Effector memory CD4-positive, alpha-beta T cell (primary cell): ENCODE measurements at regions not wholly inside any gene's neighbourhood (a gene's known extent, or its start where the extent isn't known, plus 50 kb on each side); places are given as distances from the start of the nearest gene placed in this dataset.

Source experiments
- DNase-seq, 3 donors: peaks; one replicate each; pipeline ENCODE4 v3.0.0-alpha.2; 2020
- H3K27ac ChIP-seq: 2 replicates; pipeline ENCODE4 v1.7.0; 2013; ENCODE audit warnings: mild to moderate bottlenecking, low read length, moderate library complexity; ENCODE audit not compliant: insufficient read depth, poor library complexity, severe bottlenecking
- H3K27me3 ChIP-seq: replicated peaks from 2 replicates; pipeline ENCODE4 v1.7.0; 2013; ENCODE audit warnings: mild to moderate bottlenecking, low read length; ENCODE audit not compliant: insufficient read depth, control insufficient read depth, poor library complexity, severe bottlenecking
- H3K36me3 ChIP-seq: 2 replicates; pipeline ENCODE4 v1.7.0; 2013; ENCODE audit warnings: mild to moderate bottlenecking, low read length, moderate library complexity; ENCODE audit not compliant: control insufficient read depth, insufficient read depth
- H3K4me1 ChIP-seq: 2 replicates; pipeline ENCODE4 v1.7.0; 2013; ENCODE audit warnings: low read length, mild to moderate bottlenecking; ENCODE audit not compliant: control insufficient read depth, insufficient read depth, poor library complexity, severe bottlenecking
- H3K4me3 ChIP-seq: 2 replicates; pipeline ENCODE4 v1.7.0; 2013; ENCODE audit warnings: low read length, low read depth, mild to moderate bottlenecking; ENCODE audit not compliant: insufficient read depth, poor library complexity, severe bottlenecking
- H3K9me3 ChIP-seq: 2 replicates; pipeline ENCODE4 v1.7.0; 2013; ENCODE audit warnings: mild to moderate bottlenecking, low read length, moderate library complexity; ENCODE audit not compliant: control insufficient read depth

- no peak overlapping the region for H3K4me3 ChIP-seq
- no peaks in the 10 kb centered on the region for H3K4me1 ChIP-seq
- H3K27me3 ChIP-seq = no peaks in the 10 kb centered on the region
- DNase-seq = no peak
- H3K9me3 ChIP-seq = no peaks in the 10 kb centered on the region
- H3K36me3 ChIP-seq = no peaks in the 10 kb centered on the region
- no peak overlapping the region for H3K27ac ChIP-seq
Observed at GRCh38 chr6:121020656-121021055, 313.6 kb downstream of the TBC1D32 start.

- Histone ChIP-seq H3K27ac (no peak overlapping the region), H3K4me1 (no peaks in the 10 kb centered on the region), H3K36me3 (no peaks in the 10 kb centered on the region), H3K9me3 (no peaks in the 10 kb centered on the region), H3K27me3 (no peaks in the 10 kb centered on the region), H3K4me3 (no peak overlapping the region)
- DNase-seq = no peak
Observed at GRCh38 chr6:121008553-121008952, 325.7 kb downstream of the TBC1D32 start.

- H3K9me3 ChIP-seq = no peaks in the 10 kb centered on the region
- no peaks in the 10 kb centered on the region for H3K27me3 ChIP-seq
- no peak for DNase-seq
- H3K27ac ChIP-seq = no peak overlapping the region
- no peaks in the 10 kb centered on the region for H3K4me1 ChIP-seq
- H3K36me3 ChIP-seq = no peaks in the 10 kb centered on the region
- H3K4me3 ChIP-seq = no peak overlapping the region
Observed at GRCh38 chr6:121006024-121006423, 328.3 kb downstream of the TBC1D32 start.

- Histone ChIP-seq H3K4me3 (no peak overlapping the region), H3K27ac (no peak overlapping the region), H3K36me3 (no peaks in the 10 kb centered on the region), H3K9me3 (no peaks in the 10 kb centered on the region), H3K27me3 (no peaks in the 10 kb centered on the region), H3K4me1 (no peaks in the 10 kb centered on the region)
- no peak for DNase-seq
Observed at GRCh38 chr6:121000381-121000780, 333.9 kb downstream of the TBC1D32 start.

- Histone ChIP-seq H3K27ac (no peak overlapping the region), H3K4me3 (no peak overlapping the region), H3K36me3 (no peaks in the 10 kb centered on the region), H3K27me3 (no peaks in the 10 kb centered on the region), H3K9me3 (no peaks in the 10 kb centered on the region), H3K4me1 (no peaks in the 10 kb centered on the region)
- no peak for DNase-seq
Observed at GRCh38 chr6:120996340-120996739, 337.9 kb downstream of the TBC1D32 start.

GRCh38 chr6:120994573-120994967 is 339.7 kb downstream of the TBC1D32 start:
- H3K4me1 ChIP-seq = no peaks in the 10 kb centered on the region
- no peaks in the 10 kb centered on the region for H3K36me3 ChIP-seq
- no peak overlapping the region for H3K27ac ChIP-seq
- DNase-seq = no peak
- no peaks in the 10 kb centered on the region for H3K27me3 ChIP-seq
- no peak overlapping the region for H3K4me3 ChIP-seq
- H3K9me3 ChIP-seq = no peaks in the 10 kb centered on the region

- no peaks in the 10 kb centered on the region for H3K27me3 ChIP-seq
- H3K27ac ChIP-seq = no peak overlapping the region
- H3K36me3 ChIP-seq = no peaks in the 10 kb centered on the region
- DNase-seq = no peak
- no peaks in the 10 kb centered on the region for H3K4me1 ChIP-seq
- H3K4me3 ChIP-seq = no peak overlapping the region
- no peaks in the 10 kb centered on the region for H3K9me3 ChIP-seq
Observed at GRCh38 chr6:120993929-120994572, 340.2 kb downstream of the TBC1D32 start.

GRCh38 chr6:120992257-120992656 is 342.0 kb downstream of the TBC1D32 start:
- no peak for DNase-seq
- Histone ChIP-seq H3K27ac (no peak overlapping the region), H3K27me3 (no peaks in the 10 kb centered on the region), H3K36me3 (no peaks in the 10 kb centered on the region), H3K9me3 (no peaks in the 10 kb centered on the region), H3K4me1 (no peaks in the 10 kb centered on the region), H3K4me3 (no peak overlapping the region)

GRCh38 chr6:120990866-120991265 is 343.4 kb downstream of the TBC1D32 start:
- H3K27me3 ChIP-seq = no peaks in the 10 kb centered on the region
- no peak overlapping the region for H3K4me3 ChIP-seq
- no peaks in the 10 kb centered on the region for H3K36me3 ChIP-seq
- H3K4me1 ChIP-seq = no peaks in the 10 kb centered on the region
- H3K9me3 ChIP-seq = no peaks in the 10 kb centered on the region
- DNase-seq = no peak
- H3K27ac ChIP-seq = no peak overlapping the region

GRCh38 chr6:120981835-120982234 is 352.4 kb downstream of the TBC1D32 start:
- no peak overlapping the region for H3K4me3 ChIP-seq
- DNase-seq = no peak
- no peaks in the 10 kb centered on the region for H3K4me1 ChIP-seq
- H3K27ac ChIP-seq = no peak overlapping the region
- H3K9me3 ChIP-seq = no peaks in the 10 kb centered on the region
- no peaks in the 10 kb centered on the region for H3K27me3 ChIP-seq
- H3K36me3 ChIP-seq = no peaks in the 10 kb centered on the region
